ENCODE measurements at regions not wholly inside any gene's neighbourhood (a gene's known extent, or its start where the extent isn't known, plus 50 kb on each side); places are given as distances from the start of the nearest gene placed in this dataset.

DNA sequence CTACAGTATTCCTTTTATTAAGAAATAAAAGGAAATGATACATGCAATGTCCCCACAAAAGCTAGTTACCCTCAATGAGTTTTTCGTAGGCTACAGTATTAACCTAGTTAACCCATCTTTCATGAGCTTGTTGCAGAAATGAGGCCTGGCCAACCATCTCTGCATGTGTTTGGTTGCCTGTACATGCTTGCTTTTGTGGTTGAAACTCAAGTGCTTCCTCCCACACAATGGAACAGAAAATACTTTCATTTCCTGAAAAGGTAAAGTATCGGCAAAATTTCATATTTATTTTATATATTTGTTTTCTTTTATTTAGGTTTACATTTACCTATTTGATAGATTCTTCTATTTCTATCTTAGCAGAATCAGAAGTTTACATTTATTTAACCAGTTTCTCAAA, 214.6 kb upstream of the FAM241A start:
- FAIRE-seq (no peak), DNase-seq (ENCODE audit: low read depth in 1 of 2, low spot score in 2 of 2) (no peak)
- Histone ChIP-seq H3K9ac (replicated peaks in 1 of 4; ENCODE audit: extremely low read depth in 1 of 4, low read depth in 3 of 4, low read length in 3 of 4) (no peak overlapping the region), H2BK12ac (ENCODE audit: low read depth, low read length) (no peak overlapping the region), H4K8ac (ENCODE audit: extremely low read depth, insufficient read depth, low read length) (no peak overlapping the region), H3K9me3 (ENCODE audit: insufficient read depth in 2 of 2, low read depth in 1 of 2, low read length in 1 of 2) (no peaks in the 10 kb centered on the region), H3K27ac (ENCODE audit: low read depth, low read length) (no peak overlapping the region), H4K5ac (ENCODE audit: insufficient read length, low read depth, low read length) (no peak overlapping the region), H3K4me1 (replicated peaks in 1 of 4; ENCODE audit: control insufficient read depth in 3 of 4, insufficient read depth in 4 of 4, low read length in 3 of 4) (no peaks in the 10 kb centered on the region), H3K79me2 (ENCODE audit: control insufficient read depth in 1 of 2, insufficient read depth in 2 of 2, low read length in 2 of 2) (no peaks in the 10 kb centered on the region), H2AK5ac (ENCODE audit: low read depth, low read length) (no peak overlapping the region), H4K20me1 (replicated peaks in 1 of 2; ENCODE audit: control insufficient read depth in 1 of 2, insufficient read depth in 2 of 2, low read length in 2 of 2) (no peaks in the 10 kb centered on the region), H3K56ac (replicated peaks; ENCODE audit: insufficient read length, low read depth, low read length) (no peak overlapping the region), H3K27me3 (replicated peaks in 1 of 4; ENCODE audit: control insufficient read depth in 3 of 4, extremely low read depth in 1 of 4, insufficient read depth in 3 of 4, low read length in 3 of 4) (no peaks in the 10 kb centered on the region), H3K18ac (ENCODE audit: extremely low read depth, low read length) (no peak overlapping the region), H3K23ac (ENCODE audit: insufficient read length) (no peak overlapping the region), H3K14ac (ENCODE audit: insufficient read length) (no peak overlapping the region), H2BK5ac (ENCODE audit: low read depth, low read length) (no peak overlapping the region), H2BK15ac (ENCODE audit: low read length) (no peak overlapping the region), H3K4ac (replicated peaks; ENCODE audit: insufficient read length, low read depth, low read length) (no peak overlapping the region), H3K23me2 (ENCODE audit: low read depth, low read length) (no peaks in the 10 kb centered on the region), H3K79me1 (ENCODE audit: low read depth, low read length) (no peaks in the 10 kb centered on the region), H3K36me3 (ENCODE audit: control insufficient read depth in 2 of 4, insufficient read depth in 4 of 4, low read length in 3 of 4) (no peaks in the 10 kb centered on the region), H3K4me2 (ENCODE audit: insufficient read depth in 1 of 2, low read depth in 2 of 2, low read length in 2 of 2) (no peak overlapping the region), H2BK20ac (ENCODE audit: low read length) (no peak overlapping the region), H2AFZ (ENCODE audit: low read length) (no peak overlapping the region), H2BK120ac (replicated peaks; ENCODE audit: low read depth, low read length) (no peak overlapping the region), H3K4me3 (ENCODE audit: extremely low read depth in 1 of 4, insufficient read depth in 2 of 4, low read depth in 3 of 4, low read length in 4 of 4) (no peak overlapping the region), H4K91ac (replicated peaks; ENCODE audit: insufficient read length, low read length) (no peak overlapping the region)
- TF ChIP-seq SAP30 (IDR thresholded peaks at IDR 0.05; ENCODE audit: insufficient read depth, insufficient replicate concordance, low read length) (no peak), CTCF (IDR thresholded peaks at IDR 0.05; ENCODE audit: control extremely low read depth in 1 of 3, insufficient read depth in 1 of 3, low read depth in 1 of 3, low read length in 3 of 3) (no peak), RNF2 (IDR thresholded peaks at IDR 0.05; ENCODE audit: borderline replicate concordance, low read depth, low read length, missing control alignments, poor library complexity, severe bottlenecking) (no peak), SIRT6 (IDR thresholded peaks at IDR 0.05; ENCODE audit: low read length) (no peak), KDM5A (IDR thresholded peaks at IDR 0.05; ENCODE audit: low read length) (no peak), CHD2 (IDR thresholded peaks at IDR 0.05; ENCODE audit: low read length) (no peak), TEAD4 (IDR thresholded peaks at IDR 0.05; ENCODE audit: low read depth, low read length) (no peak), NRF1 (IDR thresholded peaks at IDR 0.05; ENCODE audit: low read depth, low read length) (no peak), CREB1 (IDR thresholded peaks at IDR 0.05) (no peak), JUN (IDR thresholded peaks at IDR 0.05; ENCODE audit: low read depth, low read length) (no peak), RBBP5 (IDR thresholded peaks at IDR 0.05; ENCODE audit: borderline replicate concordance, low read depth, low read length) (no peak)
- TF ChIP-seq, protein P1, sequence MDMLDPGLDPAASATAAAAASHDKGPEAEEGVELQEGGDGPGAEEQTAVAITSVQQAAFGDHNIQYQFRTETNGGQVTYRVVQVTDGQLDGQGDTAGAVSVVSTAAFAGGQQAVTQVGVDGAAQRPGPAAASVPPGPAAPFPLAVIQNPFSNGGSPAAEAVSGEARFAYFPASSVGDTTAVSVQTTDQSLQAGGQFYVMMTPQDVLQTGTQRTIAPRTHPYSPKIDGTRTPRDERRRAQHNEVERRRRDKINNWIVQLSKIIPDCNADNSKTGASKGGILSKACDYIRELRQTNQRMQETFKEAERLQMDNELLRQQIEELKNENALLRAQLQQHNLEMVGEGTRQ (IDR thresholded peaks at IDR 0.05; ENCODE audit: low read length): no peak
- CTCF ChIA-PET (ENCODE audit: partially characterized antibody): no interaction called here
- POLR2A ChIA-PET (ENCODE audit: partially characterized antibody): no interaction called here
- whole genome bisulfite sequencing, 2 experiments (ENCODE audit: extremely low coverage in 1 of 2, insufficient coverage in 1 of 2, insufficient read length in 1 of 2, insufficient replicate concordance in 2 of 2, low coverage in 1 of 2, low lambda C conversion rate in 2 of 2, missing lambda C conversion rate in 1 of 2): 92% methylated on average over 2 of the region's 2 CpGs; no CpG with 5 or more reads in 1 of the 2 experiments
